Activated naive CD4-positive, alpha-beta T cell treated with anti-CD3 and anti-CD28 coated beads, Interleukin-2, amount 50 U/mL, for 24 hours (primary cell): ENCODE measurements at regions not wholly inside any gene's neighbourhood (a gene's known extent, or its start where the extent isn't known, plus 50 kb on each side); places are given as distances from the start of the nearest gene placed in this dataset.

Source experiments
- H3K27ac Mint-ChIP-seq: one replicate; pipeline ENCODE4 v1.8.0; 2021; ENCODE audit warnings: mild to moderate bottlenecking, mixed read lengths
- H3K27me3 Mint-ChIP-seq: one replicate; pipeline ENCODE4 v1.8.0; 2021; ENCODE audit warnings: mixed read lengths
- H3K36me3 Mint-ChIP-seq: one replicate; pipeline ENCODE4 v1.8.0; 2021; ENCODE audit warnings: mixed read lengths
- H3K4me1 Mint-ChIP-seq: one replicate; pipeline ENCODE4 v1.8.0; 2021; ENCODE audit warnings: mixed read lengths
- H3K4me3 Mint-ChIP-seq: one replicate; pipeline ENCODE4 v1.8.0; 2021; ENCODE audit warnings: mild to moderate bottlenecking, mixed read lengths
- H3K9me3 Mint-ChIP-seq: one replicate; pipeline ENCODE4 v1.8.0; 2021; ENCODE audit warnings: mixed read lengths

DNA sequence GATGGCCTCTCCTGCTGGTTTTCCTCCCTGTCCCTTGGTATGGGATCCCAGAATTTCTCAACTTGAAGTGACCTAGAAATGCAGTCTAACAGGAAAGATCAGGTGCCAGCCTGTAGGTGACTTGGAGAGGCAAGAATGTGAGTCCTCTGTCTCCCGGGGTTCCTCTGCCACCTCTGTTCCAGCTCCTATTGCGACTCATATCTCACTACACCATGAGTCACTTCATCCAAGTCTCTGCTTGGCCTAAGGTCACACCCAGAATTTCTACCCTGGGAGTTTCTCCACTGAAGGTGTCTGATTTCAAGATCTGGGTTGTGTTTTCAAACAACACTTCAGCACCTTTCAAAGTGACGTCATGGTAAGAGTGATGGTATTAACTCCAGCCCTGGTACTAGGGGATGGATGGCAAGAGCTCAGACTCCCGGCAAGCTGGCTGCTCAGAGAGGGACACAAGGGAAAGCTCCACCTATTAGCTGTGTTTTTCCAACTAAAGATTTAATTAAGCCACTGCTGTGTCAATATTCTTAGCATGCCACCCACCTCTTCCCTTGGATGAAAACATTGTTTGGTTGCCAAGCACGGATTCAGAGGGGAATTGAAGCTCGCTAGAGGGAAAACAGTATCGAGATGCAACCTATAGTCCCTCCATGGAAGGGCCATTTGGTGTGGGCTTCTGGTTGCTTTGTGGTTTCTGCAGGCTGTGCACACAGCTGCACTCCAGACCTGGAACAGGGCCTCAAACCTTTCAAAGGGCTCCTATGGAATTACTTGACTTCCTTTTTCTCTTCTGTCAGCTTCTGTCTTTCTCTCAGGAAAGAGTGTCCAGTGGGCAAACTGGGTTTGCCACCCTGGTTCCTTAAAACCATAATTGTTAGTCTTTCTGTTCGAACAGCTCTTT lies 205.7 kb downstream of the GAS1 start:
- no peak overlapping the region for H3K27ac Mint-ChIP-seq
- no peak overlapping the region for H3K4me3 Mint-ChIP-seq
- no peaks in the 10 kb centered on the region for H3K9me3 Mint-ChIP-seq
- H3K36me3 Mint-ChIP-seq, result no peaks in the 10 kb centered on the region
- peaks cover 3% of the 10 kb centered on the region for H3K27me3 Mint-ChIP-seq
- no peaks in the 10 kb centered on the region for H3K4me1 Mint-ChIP-seq

DNA sequence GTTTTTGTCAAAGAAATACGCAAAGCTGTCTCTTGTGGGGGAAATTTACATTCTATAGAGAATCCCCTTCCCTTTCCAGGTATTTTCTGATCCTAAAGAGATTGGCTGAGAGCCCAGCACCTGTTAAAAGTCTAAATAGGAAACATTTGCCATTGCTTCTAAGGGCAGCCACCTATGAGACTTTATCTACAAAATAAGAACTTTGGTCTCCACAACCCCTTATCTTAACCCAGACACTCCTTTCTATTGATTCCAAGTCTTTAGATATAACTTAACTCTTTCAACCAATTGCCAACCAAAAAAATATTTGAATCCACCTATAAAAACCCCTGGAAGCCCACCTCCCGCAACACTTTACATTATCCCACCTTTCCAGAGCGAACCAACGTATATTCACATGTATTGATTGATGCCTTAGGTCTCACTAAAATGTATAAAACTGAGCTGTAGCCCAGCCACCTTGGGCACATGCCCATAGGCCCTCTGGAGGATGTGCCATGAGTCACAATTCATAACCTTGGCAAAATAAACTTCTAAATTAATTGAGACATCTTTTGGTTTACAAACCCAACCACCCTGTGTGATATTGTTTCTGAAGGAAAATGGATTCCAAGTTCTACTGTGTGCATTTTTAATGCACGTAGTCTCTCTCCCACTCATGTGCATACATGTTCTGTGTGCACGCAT lies 211.4 kb downstream of the GAS1 start:
- Mint-ChIP-seq H3K36me3 (no peaks in the 10 kb centered on the region), H3K4me3 (no peak overlapping the region), H3K4me1 (no peaks in the 10 kb centered on the region)

DNA sequence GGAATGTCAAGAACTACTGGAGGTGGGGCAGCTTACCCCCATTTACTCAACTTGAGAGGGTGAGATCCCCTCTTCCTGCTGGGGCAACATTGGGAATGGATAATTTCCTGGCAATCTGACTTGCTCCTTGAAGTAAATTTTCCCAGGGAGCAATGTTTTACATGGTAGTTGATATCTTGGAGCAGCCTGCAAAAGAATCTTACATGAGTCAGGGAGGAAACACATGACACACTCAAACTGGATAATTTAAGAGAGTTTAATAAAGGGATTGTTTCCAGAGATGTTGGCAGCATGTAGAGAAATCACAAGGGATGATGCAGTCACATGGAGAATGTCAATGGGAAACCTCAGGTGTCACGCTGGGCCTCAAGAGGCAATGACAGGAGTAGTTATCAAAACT lies 212.5 kb downstream of the GAS1 start:
- Mint-ChIP-seq H3K4me1 (no peaks in the 10 kb centered on the region), H3K9me3 (no peaks in the 10 kb centered on the region), H3K27me3 (no peaks in the 10 kb centered on the region), H3K4me3 (no peak overlapping the region), H3K36me3 (no peaks in the 10 kb centered on the region), H3K27ac (no peak overlapping the region)

More for the DNA sequence above, 211.4 kb downstream of the GAS1 start:
- Mint-ChIP-seq H3K9me3 (no peaks in the 10 kb centered on the region), H3K27ac (no peak overlapping the region), H3K27me3 (no peaks in the 10 kb centered on the region)

DNA sequence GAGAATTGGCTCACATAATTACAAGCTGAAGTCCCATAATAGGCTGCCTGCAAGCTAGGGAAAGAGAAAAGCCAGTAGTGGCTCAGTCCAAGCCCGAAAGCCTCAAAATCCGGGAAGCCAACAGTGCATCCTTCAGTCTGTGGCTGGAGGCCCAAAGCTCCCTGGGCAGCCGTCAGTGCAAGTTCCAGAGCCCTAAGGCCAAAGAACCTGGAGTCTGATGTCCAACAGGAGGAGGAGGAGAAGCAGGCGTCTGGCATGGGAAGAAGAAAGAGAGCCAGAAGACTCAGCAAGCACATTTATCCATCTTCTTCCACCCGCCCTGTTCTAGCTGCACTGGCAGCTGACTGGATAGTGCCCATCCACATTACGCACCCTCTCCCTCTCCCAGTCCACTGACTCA lies 213.4 kb downstream of the GAS1 start:
- Mint-ChIP-seq H3K27ac (no peak overlapping the region), H3K36me3 (no peaks in the 10 kb centered on the region), H3K9me3 (no peaks in the 10 kb centered on the region), H3K4me1 (no peaks in the 10 kb centered on the region), H3K27me3 (no peaks in the 10 kb centered on the region), H3K4me3 (no peak overlapping the region)

DNA sequence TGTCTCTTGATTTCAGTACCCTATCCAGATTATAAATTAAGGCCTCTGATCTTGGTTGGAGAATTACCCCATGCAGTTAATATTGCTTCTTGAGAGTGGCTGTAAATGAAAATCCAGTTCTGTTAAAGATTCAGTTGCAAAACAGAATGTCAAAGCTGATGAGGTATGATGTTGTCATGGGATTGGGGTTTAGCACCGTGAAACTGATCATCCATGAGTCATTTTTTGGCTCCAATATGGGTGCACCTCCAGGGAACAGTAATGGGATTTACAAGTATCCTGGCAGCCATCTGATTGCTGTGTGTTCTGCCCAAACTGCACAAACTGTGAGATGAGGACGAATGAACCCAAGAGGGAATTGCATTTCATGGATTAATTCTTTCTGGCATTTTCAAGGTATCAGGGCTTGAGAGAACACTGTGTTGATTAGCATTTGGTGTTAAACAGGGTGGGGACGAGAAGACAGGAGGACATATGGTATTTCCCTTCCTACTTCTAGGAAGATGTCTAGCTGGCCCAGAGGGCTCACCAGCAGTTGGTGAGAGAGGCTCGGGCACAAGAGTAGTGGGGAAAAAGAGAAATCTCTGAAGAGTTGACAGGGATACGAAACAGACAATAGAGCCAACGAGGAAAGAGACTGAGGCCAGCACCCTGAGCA lies 214.7 kb downstream of the GAS1 start:
- peaks cover 2% of the 10 kb centered on the region for H3K27me3 Mint-ChIP-seq
- no peak overlapping the region for H3K27ac Mint-ChIP-seq
- H3K4me3 Mint-ChIP-seq, result no peak overlapping the region
- H3K9me3 Mint-ChIP-seq, result no peaks in the 10 kb centered on the region
- H3K36me3 Mint-ChIP-seq, result no peaks in the 10 kb centered on the region
- H3K4me1 Mint-ChIP-seq, result no peaks in the 10 kb centered on the region

DNA sequence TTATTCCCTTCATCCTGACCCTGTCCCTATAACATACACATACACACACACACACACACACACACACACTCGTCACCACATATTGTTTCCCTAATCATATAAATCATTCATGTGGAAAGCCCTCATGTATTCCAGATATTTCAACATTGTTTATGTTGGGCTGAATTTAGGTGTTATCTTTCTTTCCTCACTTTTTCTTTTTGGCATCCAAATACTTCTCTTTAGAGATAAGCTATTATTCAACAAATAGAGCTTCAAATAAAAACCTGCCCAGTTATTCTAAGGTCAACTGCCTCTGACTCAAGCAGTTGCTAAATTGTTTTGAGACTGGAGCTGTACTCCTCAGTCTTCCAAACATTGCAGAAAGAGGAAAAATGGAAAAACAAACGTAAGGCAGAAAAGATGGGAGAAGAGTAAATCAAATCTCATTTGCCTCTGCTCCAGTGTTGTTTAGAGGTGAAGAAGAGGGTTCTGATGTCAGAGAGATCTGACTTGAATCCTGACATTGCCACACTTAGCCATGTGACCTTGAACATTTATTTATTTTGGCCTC lies 215.7 kb downstream of the GAS1 start:
- H3K9me3 Mint-ChIP-seq, result no peaks in the 10 kb centered on the region
- H3K36me3 Mint-ChIP-seq, result no peaks in the 10 kb centered on the region
- H3K4me1 Mint-ChIP-seq, result no peaks in the 10 kb centered on the region
- peaks cover 2% of the 10 kb centered on the region for H3K27me3 Mint-ChIP-seq
- no peak overlapping the region for H3K27ac Mint-ChIP-seq
- H3K4me3 Mint-ChIP-seq, result no peak overlapping the region

DNA sequence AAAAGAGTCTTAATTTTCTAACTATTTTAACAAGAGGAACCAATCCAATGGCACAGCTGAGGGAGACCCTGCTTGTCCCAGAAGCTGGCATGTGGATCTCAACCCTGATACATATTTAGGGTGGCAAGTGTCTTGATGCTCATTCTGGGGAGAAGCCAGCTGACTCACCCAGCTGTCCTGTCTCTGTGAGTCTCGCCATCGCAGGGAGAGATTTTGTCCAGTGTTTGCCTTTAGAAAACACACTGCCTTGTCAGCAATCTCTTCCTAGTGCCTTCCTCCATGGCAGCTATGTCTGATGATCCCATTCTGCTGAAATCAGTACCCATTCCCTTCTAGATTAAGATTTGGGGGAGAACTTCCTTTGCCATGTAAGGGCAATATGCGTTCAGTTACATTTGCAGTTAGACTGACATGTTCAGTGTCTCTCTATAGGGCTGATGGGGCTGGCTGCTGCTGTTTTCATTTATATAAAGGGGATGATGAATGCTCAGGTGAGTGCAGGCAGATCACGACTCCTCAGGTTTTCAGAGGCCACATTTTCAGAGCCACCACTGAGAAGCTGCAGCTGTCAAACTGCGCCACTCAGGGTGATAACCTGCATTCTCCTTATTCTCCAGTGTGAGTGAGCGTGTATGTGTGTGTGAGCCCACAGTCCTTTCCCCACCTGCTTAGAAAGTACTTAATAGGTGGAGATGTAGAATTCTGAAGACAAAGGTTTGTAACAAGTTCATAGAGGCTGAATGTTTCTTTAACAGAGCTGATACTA lies 217.0 kb downstream of the GAS1 start:
- H3K36me3 Mint-ChIP-seq, result no peaks in the 10 kb centered on the region
- peaks cover 3% of the 10 kb centered on the region for H3K27me3 Mint-ChIP-seq
- H3K4me1 Mint-ChIP-seq, result no peaks in the 10 kb centered on the region
- H3K4me3 Mint-ChIP-seq, result no peak overlapping the region
- H3K27ac Mint-ChIP-seq, result no peak overlapping the region
- no peaks in the 10 kb centered on the region for H3K9me3 Mint-ChIP-seq

DNA sequence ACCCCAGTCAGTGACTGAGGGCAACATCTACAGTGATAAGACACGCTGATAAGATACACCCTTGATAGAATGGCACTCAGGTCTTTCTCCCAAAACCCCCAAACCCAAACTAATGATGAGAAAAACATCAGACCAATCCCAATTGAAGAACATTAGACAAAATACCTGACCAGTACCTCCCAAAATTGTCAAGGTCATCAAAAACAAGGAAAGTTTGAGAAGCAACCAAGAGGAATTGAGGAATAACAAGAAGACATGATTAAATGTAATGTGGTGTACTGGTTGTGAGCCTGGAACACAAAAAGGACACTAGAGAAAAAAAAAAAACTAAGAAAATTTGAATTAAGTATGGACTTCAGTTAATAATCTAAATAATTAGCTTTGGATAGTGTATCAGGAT lies 222.8 kb downstream of the GAS1 start:
- H3K4me1 Mint-ChIP-seq, result no peaks in the 10 kb centered on the region
- no peak overlapping the region for H3K27ac Mint-ChIP-seq
- peaks cover 9% of the 10 kb centered on the region for H3K27me3 Mint-ChIP-seq
- no peaks in the 10 kb centered on the region for H3K9me3 Mint-ChIP-seq
- H3K36me3 Mint-ChIP-seq, result no peaks in the 10 kb centered on the region
- H3K4me3 Mint-ChIP-seq, result no peak overlapping the region

DNA sequence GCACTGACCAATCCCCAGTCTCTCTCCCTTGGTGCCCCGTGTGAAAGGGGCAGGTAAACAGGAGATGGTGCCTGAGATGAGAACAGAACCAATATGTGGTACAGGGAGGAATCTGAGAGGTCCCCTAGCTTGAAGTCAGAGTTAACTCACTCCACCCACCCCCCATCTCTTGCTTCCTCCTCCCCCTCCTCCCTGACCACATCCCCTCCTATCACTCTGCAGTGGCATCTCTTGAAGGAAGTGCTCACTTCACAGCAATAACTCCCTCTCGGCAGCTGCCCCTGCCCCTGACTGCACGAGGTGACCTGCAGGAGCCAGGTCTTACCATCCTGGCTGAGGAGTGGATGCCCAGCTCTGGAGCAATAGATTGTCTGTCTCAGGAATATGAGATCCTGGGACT lies 224.0 kb downstream of the GAS1 start:
- Mint-ChIP-seq H3K4me1 (no peaks in the 10 kb centered on the region), H3K27ac (no peak overlapping the region), H3K4me3 (no peak overlapping the region), H3K9me3 (no peaks in the 10 kb centered on the region), H3K27me3 (peaks cover 7% of the 10 kb centered on the region), H3K36me3 (no peaks in the 10 kb centered on the region)

DNA sequence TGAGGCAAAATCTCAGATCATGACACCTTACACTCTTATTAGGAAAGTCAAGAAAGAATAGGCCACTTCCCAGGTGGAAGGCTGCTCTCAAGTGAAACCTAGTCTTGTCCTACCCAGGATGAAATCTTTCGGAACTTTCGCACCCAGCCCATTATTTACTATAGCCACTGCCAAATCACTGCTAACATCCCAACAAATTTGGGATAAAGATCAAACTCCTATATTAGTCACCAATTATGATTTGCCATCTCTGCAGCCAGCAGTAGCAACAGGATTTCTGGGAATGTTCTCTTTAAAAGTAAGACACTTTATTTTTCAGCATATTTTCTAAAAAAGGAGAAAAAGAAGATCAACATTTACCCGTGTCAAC lies 224.6 kb downstream of the GAS1 start:
- H3K36me3 Mint-ChIP-seq, result no peaks in the 10 kb centered on the region
- no peak overlapping the region for H3K4me3 Mint-ChIP-seq
- H3K9me3 Mint-ChIP-seq, result no peaks in the 10 kb centered on the region
- H3K4me1 Mint-ChIP-seq, result no peaks in the 10 kb centered on the region
- H3K27me3 Mint-ChIP-seq, result peaks cover 7% of the 10 kb centered on the region
- no peak overlapping the region for H3K27ac Mint-ChIP-seq

DNA sequence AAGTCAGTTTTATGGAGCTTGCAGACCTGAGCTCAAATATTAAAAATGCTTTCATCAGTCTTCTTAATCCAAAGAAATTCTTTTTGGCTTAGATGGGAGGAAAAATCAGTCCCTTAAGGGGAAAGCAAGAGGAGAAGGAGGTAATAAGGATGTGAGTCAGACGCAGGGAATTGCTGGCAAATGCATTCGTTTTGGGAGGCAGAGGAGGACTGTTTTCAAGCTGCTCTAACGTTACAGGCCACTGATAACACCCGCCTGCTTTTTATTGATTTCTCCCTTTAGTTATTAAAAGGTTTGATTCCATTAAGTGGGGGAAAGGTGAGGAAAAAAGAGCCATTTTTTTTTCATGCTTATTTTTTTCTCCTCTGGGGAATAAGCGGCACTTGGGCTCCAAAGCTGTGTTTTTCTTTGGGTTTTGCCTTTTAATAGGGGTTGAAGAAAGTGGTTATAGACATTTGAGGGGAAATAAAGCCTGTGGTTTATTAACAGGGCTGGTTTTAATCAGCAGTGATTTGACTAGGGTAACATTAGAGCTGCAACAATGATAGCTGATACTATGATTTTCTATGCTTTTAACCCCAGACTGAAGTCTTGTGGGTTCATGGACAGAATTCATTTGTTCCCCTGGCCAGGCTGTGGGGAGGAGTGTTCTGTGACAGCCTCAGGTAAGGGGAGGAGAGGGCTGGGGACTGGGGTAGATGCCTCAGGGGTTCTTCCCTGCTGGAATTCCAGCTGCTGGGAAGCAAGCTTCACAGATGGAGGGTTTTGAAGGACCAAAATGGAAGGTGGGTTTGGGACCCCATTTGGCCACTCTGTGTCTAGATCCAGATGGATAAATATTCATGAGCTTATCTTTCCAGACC lies 225.2 kb downstream of the GAS1 start:
- Mint-ChIP-seq H3K4me3 (no peak overlapping the region), H3K4me1 (no peaks in the 10 kb centered on the region), H3K9me3 (no peaks in the 10 kb centered on the region), H3K27ac (no peak overlapping the region), H3K36me3 (no peaks in the 10 kb centered on the region), H3K27me3 (peaks cover 10% of the 10 kb centered on the region)

DNA sequence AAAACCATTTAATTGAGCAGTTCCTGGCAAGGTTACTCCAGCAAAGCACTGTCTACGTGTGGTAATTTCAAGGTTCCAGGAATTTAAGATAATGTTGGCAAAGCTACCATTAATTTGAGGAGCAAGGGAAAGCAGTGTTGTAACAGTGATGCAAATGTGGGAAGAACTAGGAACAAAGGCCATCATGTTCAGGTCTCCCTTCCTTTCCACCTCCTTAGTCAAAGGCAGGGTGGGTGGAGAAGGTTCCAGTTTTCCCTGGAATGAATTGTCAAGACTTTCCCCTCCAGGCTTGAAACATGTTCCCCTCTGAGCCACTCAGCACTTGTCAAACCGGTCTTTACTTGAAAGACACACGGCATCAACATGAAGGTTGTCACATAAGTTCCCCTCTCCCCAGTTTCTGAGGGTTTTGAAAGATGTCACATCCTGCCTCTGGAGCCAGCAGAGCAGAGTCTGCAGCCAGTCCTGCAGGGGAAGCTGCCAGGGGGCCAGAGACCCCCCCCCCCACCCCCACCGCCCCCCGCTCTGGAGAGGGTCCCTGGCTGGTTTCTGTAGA lies 226.0 kb downstream of the GAS1 start:
- no peaks in the 10 kb centered on the region for H3K9me3 Mint-ChIP-seq
- H3K36me3 Mint-ChIP-seq, result no peaks in the 10 kb centered on the region
- H3K4me3 Mint-ChIP-seq, result no peak overlapping the region
- H3K4me1 Mint-ChIP-seq, result no peaks in the 10 kb centered on the region
- H3K27me3 Mint-ChIP-seq, result peaks cover 9% of the 10 kb centered on the region
- H3K27ac Mint-ChIP-seq, result no peak overlapping the region

DNA sequence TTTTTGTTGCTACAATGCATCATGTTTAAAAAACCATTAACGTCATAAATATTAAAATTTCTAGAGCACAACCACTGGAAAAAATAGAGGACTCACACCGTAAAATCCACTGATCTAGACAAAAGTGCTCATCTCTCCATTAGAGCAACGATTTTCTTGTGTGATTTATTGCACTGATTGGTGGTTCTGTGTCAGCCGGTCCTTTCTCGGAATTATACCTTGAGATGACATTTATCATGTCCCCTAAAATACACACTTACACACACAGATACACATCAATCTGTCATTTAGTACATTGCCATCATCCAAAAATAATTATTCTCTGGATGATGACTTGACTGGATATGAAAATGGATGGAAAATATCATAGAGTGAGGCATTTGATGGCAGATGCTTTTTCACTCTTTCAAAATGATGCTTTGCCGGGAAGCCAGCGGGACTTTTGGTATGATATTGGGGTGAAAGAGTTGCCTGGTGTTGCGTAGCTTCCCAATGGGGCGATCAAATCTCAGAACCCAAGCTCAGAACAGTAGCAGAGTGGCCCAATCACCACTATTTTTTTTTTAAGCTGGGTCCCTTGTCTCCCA lies 226.6 kb downstream of the GAS1 start:
- H3K27me3 Mint-ChIP-seq, result peaks cover 10% of the 10 kb centered on the region

More for the DNA sequence above, 226.6 kb downstream of the GAS1 start:
- Mint-ChIP-seq H3K27ac (no peak overlapping the region), H3K9me3 (no peaks in the 10 kb centered on the region), H3K4me3 (no peak overlapping the region), H3K4me1 (no peaks in the 10 kb centered on the region), H3K36me3 (no peaks in the 10 kb centered on the region)
